Breast epithelium (tissue), 4 donors: ENCODE measurements at regions not wholly inside any gene's neighbourhood (a gene's known extent, or its start where the extent isn't known, plus 50 kb on each side); places are given as distances from the start of the nearest gene placed in this dataset.
"Not testable (repeated sequence)": the region's sequence is repeated elsewhere in the genome, so short reads cannot be mapped to it uniquely, and the experiment has no call there.

Experiments
- DNase-seq, 2 donors: peaks; one replicate each; pipeline ENCODE4 v3.0.0-alpha.2; 2019; ENCODE audit warnings: low spot score in 2 of 2
- H3K27ac ChIP-seq, 2 donors: fragments of 200-600 bp; sonication (generic) in 1 of 2; one replicate each; pipeline ENCODE4 v1.5.1; 2016 to 2019; ENCODE audit warnings: mild to moderate bottlenecking in 1 of 2
- H3K27me3 ChIP-seq, 2 donors: fragments of 200-600 bp; sonication (generic) in 1 of 2; one replicate each; pipeline versions ENCODE4 v1.5.1 to v1.6.0; 2017 to 2019; ENCODE audit warnings: control low read depth in 1 of 2, mild to moderate bottlenecking in 1 of 2
- H3K36me3 ChIP-seq: fragments of 200-600 bp; one replicate; pipeline ENCODE4 v1.5.1; 2019
- H3K4me1 ChIP-seq, 2 donors: fragments of 200-600 bp; sonication (generic); one replicate each; pipeline ENCODE4 v1.5.1; 2016 to 2019; ENCODE audit warnings: control low read depth in 1 of 2
- H3K4me3 ChIP-seq, 3 donors: fragments of 200-600 bp; sonication (generic); 1 replicate in 2 of 3; 2 replicates in 1 of 3; pipeline ENCODE4 v1.5.1; 2016 to 2019; ENCODE audit warnings: mild to moderate bottlenecking in 3 of 3, moderate library complexity in 2 of 3
- H3K9me3 ChIP-seq, 2 donors: fragments of 200-600 bp; sonication (generic) in 1 of 2; one replicate each; pipeline ENCODE4 v1.5.1; 2016 to 2019; ENCODE audit warnings: control low read depth in 1 of 2
- CTCF ChIP-seq, 3 donors: fragments of 450-650 bp; IDR thresholded peaks; one replicate each; pipeline ENCODE4 v1.5.1; 2016 to 2017; ENCODE audit warnings: antibody characterized with exemption in 3 of 3, mild to moderate bottlenecking in 3 of 3, moderate library complexity in 3 of 3
- POLR2A ChIP-seq: fragments of 450-650 bp; IDR thresholded peaks from one replicate; pipeline ENCODE4 v1.6.1; 2016; ENCODE audit warnings: antibody characterized with exemption, mild to moderate bottlenecking, moderate library complexity
- POLR2AphosphoS5 ChIP-seq, 3 donors: sonication (generic); formaldehyde crosslinking; IDR thresholded peaks; one replicate each; pipeline ENCODE4 v1.6.1; 2017; ENCODE audit warnings: antibody characterized with exemption in 3 of 3
- intact Hi-C: fragments of 100-400 bp; cut with DNase I; formaldehyde crosslinking; loops from one replicate; pipeline ENCODE4 v1.15.1; 2023; ENCODE audit warnings: low total_unique reads

- H3K36me3 ChIP-seq: no peaks in the 10 kb centered on the region
- peaks cover 0 to 8% of the 10 kb centered on the region in 2 donors for H3K4me1 ChIP-seq
- H3K27me3 ChIP-seq: no peaks in the 10 kb centered on the region
- intact Hi-C loops: no loop called here
- H3K27ac ChIP-seq: no peak overlapping the region
- no peak for TF ChIP-seq CTCF (IDR thresholded peaks at IDR 0.05)
- no peak for TF ChIP-seq POLR2AphosphoS5 (IDR thresholded peaks at IDR 0.05)
- no peak for TF ChIP-seq POLR2A
- no peaks in the 10 kb centered on the region for H3K9me3 ChIP-seq
- no peak overlapping the region for H3K4me3 ChIP-seq
- no peak for DNase-seq
Observed at GRCh38 chr10:6925146-6925545, 345.1 kb upstream of the PRKCQ start.

GRCh38 chr10:6924166-6924565, 344.1 kb upstream of the PRKCQ start:
- no peak for DNase-seq
- Histone ChIP-seq H3K27ac (no peak overlapping the region), H3K27me3 (no peaks in the 10 kb centered on the region), H3K4me1 (peaks cover 0 to 8% of the 10 kb centered on the region in 2 donors), H3K4me3 (no peak overlapping the region), H3K9me3 (no peaks in the 10 kb centered on the region), H3K36me3 (no peaks in the 10 kb centered on the region)
- TF ChIP-seq CTCF (IDR thresholded peaks at IDR 0.05) (no peak), POLR2A (no peak), POLR2AphosphoS5 (IDR thresholded peaks at IDR 0.05) (no peak)
- intact Hi-C loops: no loop called here

GRCh38 chr10:6921026-6921425, 340.9 kb upstream of the PRKCQ start:
- H3K4me3 ChIP-seq, intact Hi-C loops, H3K36me3 ChIP-seq, DNase-seq, H3K27ac ChIP-seq, H3K4me1 ChIP-seq, H3K27me3 ChIP-seq, H3K9me3 ChIP-seq: not testable (repeated sequence)

GRCh38 chr10:6920072-6921019, 340.3 kb upstream of the PRKCQ start:
- no peaks in the 10 kb centered on the region for H3K36me3 ChIP-seq
- intact Hi-C loops: no loop called here
- H3K27me3 ChIP-seq: no peaks in the 10 kb centered on the region
- no peaks in the 10 kb centered on the region for H3K9me3 ChIP-seq
- H3K27ac ChIP-seq: no peak overlapping the region
- peak overlapping the region in 2 of 3 donors; percentile 19 to 35 for H3K4me3 ChIP-seq
- DNase-seq: peak; percentile 57 to 73
- TF ChIP-seq CTCF (IDR thresholded peaks at IDR 0.05) (peak in 2 of 3 donors; percentile 54 to 56), POLR2AphosphoS5 (IDR thresholded peaks at IDR 0.05) (no peak), POLR2A (no peak)
- peaks cover 0 to 8% of the 10 kb centered on the region in 2 donors for H3K4me1 ChIP-seq

- H3K27ac ChIP-seq: no peak overlapping the region
- DNase-seq: no peak
- no peaks in the 10 kb centered on the region for H3K36me3 ChIP-seq
- intact Hi-C loops: no loop called here
- no peak for TF ChIP-seq POLR2A
- TF ChIP-seq POLR2AphosphoS5 (IDR thresholded peaks at IDR 0.05): no peak
- no peak overlapping the region for H3K4me3 ChIP-seq
- no peaks in the 10 kb centered on the region for H3K27me3 ChIP-seq
- no peaks in the 10 kb centered on the region for H3K9me3 ChIP-seq
- H3K4me1 ChIP-seq: peaks cover 0 to 2% of the 10 kb centered on the region in 2 donors
Observed at GRCh38 chr10:6919077-6919476, 339.0 kb upstream of the PRKCQ start.

- no peaks in the 10 kb centered on the region for H3K27me3 ChIP-seq
- no peak for DNase-seq
- TF ChIP-seq CTCF (IDR thresholded peaks at IDR 0.05): peak in 1 of 3 donors; percentile 8
- no peak for TF ChIP-seq POLR2A
- TF ChIP-seq POLR2AphosphoS5 (IDR thresholded peaks at IDR 0.05): no peak
- H3K9me3 ChIP-seq: no peaks in the 10 kb centered on the region
- no peaks in the 10 kb centered on the region for H3K4me1 ChIP-seq
- no peaks in the 10 kb centered on the region for H3K36me3 ChIP-seq
- H3K4me3 ChIP-seq: no peak overlapping the region
- H3K27ac ChIP-seq: no peak overlapping the region
- intact Hi-C loops: no loop called here
Observed at GRCh38 chr10:6918305-6918704, 338.2 kb upstream of the PRKCQ start.
